Endothelial cell of umbilical vein (primary cell): ENCODE measurements at regions not wholly inside any gene's neighbourhood (a gene's known extent, or its start where the extent isn't known, plus 50 kb on each side); places are given as distances from the start of the nearest gene placed in this dataset.

Source experiments
- BruUV-seq: library from RNA; stranded (reverse); fragments of 400-500 nt; replicated peaks from 2 replicates; lab custom pipeline; 2021; lab: Mats Ljungman, UMichigan
- CTCF ChIA-PET: fragments of 300-600, 350-600 bp; sonication (Branson Sonifier 250); formaldehyde crosslinking; loops from one replicate; lab custom pipeline; 2021; ENCODE audit warnings: antibody characterized with exemption, inconsistent platforms; lab: Charles Lee
- POLR2A ChIA-PET: fragments of 300-600, 350-600 bp; sonication (Branson Sonifier 250); formaldehyde crosslinking; loops from one replicate; lab custom pipeline; 2021; ENCODE audit warnings: antibody characterized with exemption, inconsistent platforms; lab: Charles Lee
- DNase-seq: peaks from one replicate; pipeline ENCODE4 v3.0.0-alpha.2; 2011; ENCODE audit warnings: low read depth, low spot score
- FAIRE-seq: peaks from 2 replicates; lab custom pipeline; 2011; peaks lifted over from hg19 to GRCh38; lab: Jason Lieb, UNC
- H2AFZ ChIP-seq: 2 replicates; pipeline ENCODE4 v1.6.0; 2012; ENCODE audit warnings: low read depth, low read length, control low read depth, inconsistent platforms
- H3K27ac ChIP-seq: 2 replicates; pipeline ENCODE4 v1.5.1; 2011; ENCODE audit warnings: low read depth, mild to moderate bottlenecking, control low read depth, low read length, moderate library complexity; ENCODE audit not compliant: insufficient read depth
- H3K27me3 ChIP-seq, 2 experiments: 2 replicates each; pipeline versions ENCODE4 v1.6.0 to v1.6.1; 2011; ENCODE audit warnings: low read length in 2 of 2, mixed read lengths in 1 of 2; ENCODE audit not compliant: control insufficient read depth in 2 of 2, insufficient read depth in 2 of 2
- H3K36me3 ChIP-seq, 2 experiments: 2 replicates in 1 of 2; 3 replicates in 1 of 2; pipeline ENCODE4 v1.5.1; 2011; ENCODE audit warnings: low read length in 2 of 2, mild to moderate bottlenecking in 1 of 2, moderate library complexity in 1 of 2; ENCODE audit not compliant: control insufficient read depth in 2 of 2, insufficient read depth in 2 of 2; ENCODE audit errors: extremely low read depth in 1 of 2
- H3K4me1 ChIP-seq: 3 replicates; pipeline ENCODE4 v1.5.1; 2011; ENCODE audit warnings: mild to moderate bottlenecking, low read length; ENCODE audit not compliant: control insufficient read depth, insufficient read depth; ENCODE audit errors: extremely low read depth
- H3K4me2 ChIP-seq: 2 replicates; pipeline ENCODE4 v1.6.1; 2011; ENCODE audit warnings: low read length, control low read depth, mixed read lengths; ENCODE audit not compliant: insufficient read depth
- H3K4me3 ChIP-seq, 3 experiments: fragments of 200-600 bp in 1 of 3; sonication (generic), shearing (Covaris generic) in 1 of 3; replicated peaks in 1 of 3; 2 replicates each; pipeline ENCODE4 v1.5.1; 2011 to 2016; ENCODE audit warnings: control low read depth in 3 of 3, low read length in 3 of 3, mild to moderate bottlenecking in 2 of 3, inconsistent platforms in 1 of 3, low read depth in 1 of 3, moderate library complexity in 1 of 3; ENCODE audit not compliant: insufficient read depth in 1 of 3
- H3K79me2 ChIP-seq: 2 replicates; pipeline ENCODE4 v1.6.0; 2012; ENCODE audit warnings: low read length, inconsistent platforms; ENCODE audit not compliant: control insufficient read depth, insufficient read depth
- H3K9ac ChIP-seq: replicated peaks from 2 replicates; pipeline ENCODE3; 2011; ENCODE audit warnings: low read length, control low read depth; ENCODE audit not compliant: insufficient read depth; ENCODE audit errors: extremely low read depth
- H3K9me1 ChIP-seq: replicated peaks from 3 replicates; pipeline ENCODE4 v1.6.0; 2011; ENCODE audit warnings: mild to moderate bottlenecking, low read length; ENCODE audit not compliant: control insufficient read depth, insufficient read depth; ENCODE audit errors: extremely low read depth
- H3K9me3 ChIP-seq: replicated peaks from 2 replicates; pipeline ENCODE4 v1.5.1; 2012; ENCODE audit warnings: low read length, inconsistent platforms; ENCODE audit not compliant: control insufficient read depth, insufficient read depth
- H4K20me1 ChIP-seq: replicated peaks from 2 replicates; pipeline ENCODE3; 2011; ENCODE audit warnings: mild to moderate bottlenecking, low read length; ENCODE audit not compliant: control insufficient read depth, insufficient read depth; ENCODE audit errors: extremely low read depth
- EZH2 ChIP-seq: IDR thresholded peaks from 2 replicates; pipeline ENCODE4 v1.6.1; 2012; ENCODE audit warnings: borderline replicate concordance, low read depth, mild to moderate bottlenecking, moderate library complexity, low read length, inconsistent platforms; ENCODE audit not compliant: severe bottlenecking
- FOS ChIP-seq: IDR thresholded peaks from 2 replicates; pipeline ENCODE4 v1.6.1; 2011; ENCODE audit warnings: mild to moderate bottlenecking, low read length, moderate library complexity, borderline replicate concordance; ENCODE audit not compliant: insufficient read depth
- GATA2 ChIP-seq: IDR thresholded peaks from 2 replicates; pipeline ENCODE4 v1.7.0; 2011; ENCODE audit warnings: low read depth, mild to moderate bottlenecking, moderate library complexity, mixed read lengths, low read length; ENCODE audit not compliant: insufficient read length, insufficient read depth
- JUN ChIP-seq: IDR thresholded peaks from 2 replicates; pipeline ENCODE4 v1.6.1; 2011; ENCODE audit warnings: borderline replicate concordance, low read depth; ENCODE audit not compliant: insufficient read length, insufficient read depth
- MAX ChIP-seq: IDR thresholded peaks from 2 replicates; pipeline ENCODE4 v1.6.1; 2011; ENCODE audit not compliant: insufficient read depth, insufficient read length
- MYC ChIP-seq: IDR thresholded peaks from one replicate; pipeline ENCODE4 v1.6.1; 2011; ENCODE audit warnings: mild to moderate bottlenecking, low read depth, low read length
- POLR2A ChIP-seq: IDR thresholded peaks from 2 replicates; pipeline ENCODE4 v1.6.1; 2012; ENCODE audit warnings: low read depth, mild to moderate bottlenecking, control low read depth, low read length
- POLR2AphosphoS5 ChIP-seq: IDR thresholded peaks from 2 replicates; pipeline ENCODE4 v1.6.1; 2012; ENCODE audit warnings: low read depth, mild to moderate bottlenecking, control low read depth, low read length, moderate library complexity; ENCODE audit not compliant: insufficient read depth
- dilution Hi-C: fragments of 300-500 bp; cut with MboI; formaldehyde crosslinking; loops from one replicate; pipeline ENCODE4 v1.15.0; 2019; ENCODE audit warnings: low sequenced_read_pairs; ENCODE audit not compliant: extremely low pct_ligation_motif_present
- intact Hi-C: fragments of 100-400 bp; cut with micrococcal nuclease; formaldehyde crosslinking; loops from one replicate; pipeline ENCODE4 v1.10.0; 2022
- TF ChIP-seq, protein P1 (sequence below), 2 donors: IDR thresholded peaks; 1 replicate in 1 of 2; 2 replicates in 1 of 2; pipeline ENCODE4 v1.5.1; 2011; ENCODE audit warnings: low read length in 2 of 2, mild to moderate bottlenecking in 2 of 2, moderate library complexity in 2 of 2, control low read depth in 1 of 2, inconsistent platforms in 1 of 2, low read depth in 1 of 2; ENCODE audit not compliant: insufficient read depth in 1 of 2; ENCODE audit errors: extremely low read depth in 1 of 2

- no peaks in the 10 kb centered on the region for H4K20me1 ChIP-seq
- no peak overlapping the region for H3K27ac ChIP-seq
- no peak overlapping the region for H3K4me2 ChIP-seq
- dilution Hi-C loops = no loop called here
- TF ChIP-seq GATA2 (no peak), POLR2AphosphoS5 (no peak), FOS (no peak), MYC (no peak), MAX (no peak), EZH2 (no peak), POLR2A (no peak), JUN (no peak)
- TF ChIP-seq, protein P1, sequence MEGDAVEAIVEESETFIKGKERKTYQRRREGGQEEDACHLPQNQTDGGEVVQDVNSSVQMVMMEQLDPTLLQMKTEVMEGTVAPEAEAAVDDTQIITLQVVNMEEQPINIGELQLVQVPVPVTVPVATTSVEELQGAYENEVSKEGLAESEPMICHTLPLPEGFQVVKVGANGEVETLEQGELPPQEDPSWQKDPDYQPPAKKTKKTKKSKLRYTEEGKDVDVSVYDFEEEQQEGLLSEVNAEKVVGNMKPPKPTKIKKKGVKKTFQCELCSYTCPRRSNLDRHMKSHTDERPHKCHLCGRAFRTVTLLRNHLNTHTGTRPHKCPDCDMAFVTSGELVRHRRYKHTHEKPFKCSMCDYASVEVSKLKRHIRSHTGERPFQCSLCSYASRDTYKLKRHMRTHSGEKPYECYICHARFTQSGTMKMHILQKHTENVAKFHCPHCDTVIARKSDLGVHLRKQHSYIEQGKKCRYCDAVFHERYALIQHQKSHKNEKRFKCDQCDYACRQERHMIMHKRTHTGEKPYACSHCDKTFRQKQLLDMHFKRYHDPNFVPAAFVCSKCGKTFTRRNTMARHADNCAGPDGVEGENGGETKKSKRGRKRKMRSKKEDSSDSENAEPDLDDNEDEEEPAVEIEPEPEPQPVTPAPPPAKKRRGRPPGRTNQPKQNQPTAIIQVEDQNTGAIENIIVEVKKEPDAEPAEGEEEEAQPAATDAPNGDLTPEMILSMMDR (IDR thresholded peaks at IDR 0.05; ENCODE audit: extremely low read depth in 1 of 2, insufficient read depth in 1 of 2, low read depth in 1 of 2, low read length in 2 of 2) = no peak
- no peaks in the 10 kb centered on the region for H3K9me3 ChIP-seq
- no peaks in the 10 kb centered on the region for H3K36me3 ChIP-seq
- ChIA-PET POLR2A (no interaction called here), CTCF (interaction anchor here (0.6 kb wide), 1 partner anchor 171 kb away, joined by 4 read pairs; no protein-coding TSS in a partner anchor)
- H3K9ac ChIP-seq = no peak overlapping the region
- no peaks in the 10 kb centered on the region for H3K79me2 ChIP-seq
- H3K27me3 ChIP-seq = no peaks in the 10 kb centered on the region
- FAIRE-seq (no peak), DNase-seq (no peak)
- H3K9me1 ChIP-seq = no peaks in the 10 kb centered on the region
- no peak overlapping the region for H3K4me3 ChIP-seq
- BruUV-seq = no TSS peak
- intact Hi-C loops = no loop called here
- H2AFZ ChIP-seq = no peak overlapping the region
- H3K4me1 ChIP-seq = no peaks in the 10 kb centered on the region
Measured at GRCh38 chr13:74669149-74669548, 534.9 kb upstream of the KLF12 start.
